ENCODE measurements at regions not wholly inside any gene's neighbourhood (a gene's known extent, or its start where the extent isn't known, plus 50 kb on each side); places are given as distances from the start of the nearest gene placed in this dataset.
"Not testable (repeated sequence)": the region's sequence is repeated elsewhere in the genome, so short reads cannot be mapped to it uniquely, and the experiment has no call there.

DNA sequence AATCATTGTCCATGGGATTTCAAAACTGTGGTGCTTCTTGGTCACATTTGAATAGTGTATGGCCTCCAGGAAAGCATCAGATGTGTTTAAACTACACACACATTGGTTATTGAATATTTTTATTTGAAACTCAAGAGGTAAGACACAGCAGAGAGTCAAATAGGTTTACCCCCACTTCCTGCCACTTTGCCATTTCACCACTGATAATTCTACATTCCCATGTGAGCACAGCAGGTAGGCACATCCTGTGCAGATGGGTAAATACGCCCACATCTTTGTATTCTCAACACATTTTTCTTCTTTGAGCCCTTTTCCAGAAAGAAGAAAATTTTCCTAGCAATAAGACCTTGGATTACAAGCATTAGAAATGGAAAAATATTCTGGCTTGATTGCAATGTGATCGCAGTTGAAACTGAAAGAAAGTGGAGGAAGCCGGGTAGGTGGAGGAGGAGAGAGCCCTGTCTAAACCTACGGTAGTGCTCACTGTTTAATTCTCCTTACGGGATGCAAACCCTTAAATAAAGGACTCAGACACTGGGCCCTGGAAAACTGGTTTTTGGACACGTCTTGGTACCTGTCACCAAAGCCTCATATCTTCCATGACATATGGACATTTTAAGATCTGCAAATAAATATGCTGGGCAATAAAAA, 167.7 kb downstream of the COG6 start:
- TF ChIP-seq, protein P1, sequence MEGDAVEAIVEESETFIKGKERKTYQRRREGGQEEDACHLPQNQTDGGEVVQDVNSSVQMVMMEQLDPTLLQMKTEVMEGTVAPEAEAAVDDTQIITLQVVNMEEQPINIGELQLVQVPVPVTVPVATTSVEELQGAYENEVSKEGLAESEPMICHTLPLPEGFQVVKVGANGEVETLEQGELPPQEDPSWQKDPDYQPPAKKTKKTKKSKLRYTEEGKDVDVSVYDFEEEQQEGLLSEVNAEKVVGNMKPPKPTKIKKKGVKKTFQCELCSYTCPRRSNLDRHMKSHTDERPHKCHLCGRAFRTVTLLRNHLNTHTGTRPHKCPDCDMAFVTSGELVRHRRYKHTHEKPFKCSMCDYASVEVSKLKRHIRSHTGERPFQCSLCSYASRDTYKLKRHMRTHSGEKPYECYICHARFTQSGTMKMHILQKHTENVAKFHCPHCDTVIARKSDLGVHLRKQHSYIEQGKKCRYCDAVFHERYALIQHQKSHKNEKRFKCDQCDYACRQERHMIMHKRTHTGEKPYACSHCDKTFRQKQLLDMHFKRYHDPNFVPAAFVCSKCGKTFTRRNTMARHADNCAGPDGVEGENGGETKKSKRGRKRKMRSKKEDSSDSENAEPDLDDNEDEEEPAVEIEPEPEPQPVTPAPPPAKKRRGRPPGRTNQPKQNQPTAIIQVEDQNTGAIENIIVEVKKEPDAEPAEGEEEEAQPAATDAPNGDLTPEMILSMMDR (IDR thresholded peaks at IDR 0.05; ENCODE audit: insufficient read depth, low read depth, low read length, missing control alignments), result no peak
- no peak for DNase-seq (ENCODE audit: low read depth)
- H3K4me3 ChIP-seq (ENCODE audit: low read depth, low read length), result no peak overlapping the region

DNA sequence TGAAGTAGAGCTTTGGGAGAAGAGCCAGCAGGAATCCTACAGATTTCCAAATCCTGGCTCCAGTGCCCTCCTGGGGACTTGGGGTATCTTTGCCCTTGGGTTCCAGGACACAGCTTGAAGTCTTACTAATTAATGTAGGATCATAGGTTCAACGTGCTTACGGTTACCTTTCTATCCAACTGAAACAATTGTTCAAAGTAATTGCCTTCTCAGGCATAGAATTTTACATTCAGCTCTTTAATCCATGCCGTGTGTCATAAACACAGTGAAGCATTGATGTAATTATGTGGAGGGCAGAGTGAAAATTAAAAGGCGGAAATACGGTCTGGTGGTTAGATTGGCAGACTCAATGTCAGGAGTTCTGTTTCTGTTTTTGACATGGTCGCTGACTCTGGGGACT, 170.4 kb downstream of the COG6 start:
- TF ChIP-seq, protein P1 (IDR thresholded peaks at IDR 0.05; ENCODE audit: insufficient read depth, low read depth, low read length, missing control alignments), result no peak
- no peak for DNase-seq (ENCODE audit: low read depth)
- no peak overlapping the region for H3K4me3 ChIP-seq (ENCODE audit: low read depth, low read length)

DNA sequence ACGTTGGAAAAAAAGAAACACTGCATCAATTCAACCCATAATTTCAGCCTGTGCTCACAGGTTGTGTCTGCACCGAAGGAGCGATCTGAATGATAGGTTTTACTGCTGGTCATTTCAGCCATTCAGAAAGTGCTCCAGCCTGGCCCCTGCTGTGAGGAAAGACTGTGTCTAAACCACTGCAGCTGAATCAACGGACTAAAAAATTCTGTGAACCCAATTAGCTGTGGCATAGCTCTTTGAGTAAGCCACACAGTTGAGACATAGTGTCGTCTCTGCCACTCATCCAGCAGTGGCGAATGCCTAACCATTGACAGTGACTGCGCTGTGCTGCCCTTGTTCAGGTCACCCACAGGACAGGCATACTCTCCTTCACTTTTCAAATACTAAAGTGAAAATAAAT, 179.8 kb downstream of the COG6 start:
- DNase-seq (ENCODE audit: low read depth), result no peak
- no peak overlapping the region for H3K4me3 ChIP-seq (ENCODE audit: low read depth, low read length)
- TF ChIP-seq, protein P1 (IDR thresholded peaks at IDR 0.05; ENCODE audit: insufficient read depth, low read depth, low read length, missing control alignments), result no peak

DNA sequence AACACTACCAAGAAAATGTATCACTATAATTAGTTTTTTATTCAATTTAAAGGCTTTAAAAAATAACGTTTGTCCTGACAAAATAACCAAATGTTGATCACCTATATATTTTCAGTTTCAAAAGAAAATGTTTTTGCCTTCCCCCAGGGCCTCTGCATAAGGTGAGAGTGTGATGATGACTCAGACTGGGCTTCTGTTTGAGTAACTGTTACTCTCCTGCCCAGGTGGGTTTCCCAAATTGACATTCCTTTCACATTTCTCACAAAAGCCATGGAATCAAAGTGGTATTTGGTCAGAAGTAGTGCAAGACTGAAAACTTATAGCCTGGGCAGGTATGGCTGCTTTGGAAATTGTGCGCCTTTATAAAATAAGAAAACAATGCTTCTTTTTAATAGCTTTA, 180.6 kb downstream of the COG6 start:
- no peak overlapping the region for H3K4me3 ChIP-seq (ENCODE audit: low read depth, low read length)
- peak; percentile 53 for DNase-seq (ENCODE audit: low read depth)

DNA sequence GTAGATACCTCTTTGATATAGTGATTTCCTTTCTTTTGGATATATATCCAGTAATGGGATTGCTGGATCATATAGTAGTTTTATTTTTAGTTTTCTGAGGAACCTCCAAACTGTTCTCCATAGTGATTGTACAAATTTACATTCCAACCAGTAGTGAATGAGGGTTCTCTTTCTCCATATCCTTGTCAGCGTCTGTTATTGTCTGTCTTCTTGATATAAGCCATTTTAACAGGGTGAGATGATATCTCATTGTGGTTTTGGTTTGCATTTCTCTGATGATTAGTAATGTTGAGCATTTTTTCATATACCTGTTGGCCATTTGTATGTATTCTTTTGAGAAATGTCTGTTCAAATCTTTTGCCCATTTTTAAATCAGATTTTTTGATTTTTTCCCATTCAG, 182.4 kb downstream of the COG6 start:
- H3K4me3 ChIP-seq (ENCODE audit: low read depth, low read length); DNase-seq (ENCODE audit: low read depth): not testable (repeated sequence)

More for the DNA sequence above, 180.6 kb downstream of the COG6 start:
- TF ChIP-seq, protein P1 (IDR thresholded peaks at IDR 0.05; ENCODE audit: insufficient read depth, low read depth, low read length, missing control alignments), result no peak

DNA sequence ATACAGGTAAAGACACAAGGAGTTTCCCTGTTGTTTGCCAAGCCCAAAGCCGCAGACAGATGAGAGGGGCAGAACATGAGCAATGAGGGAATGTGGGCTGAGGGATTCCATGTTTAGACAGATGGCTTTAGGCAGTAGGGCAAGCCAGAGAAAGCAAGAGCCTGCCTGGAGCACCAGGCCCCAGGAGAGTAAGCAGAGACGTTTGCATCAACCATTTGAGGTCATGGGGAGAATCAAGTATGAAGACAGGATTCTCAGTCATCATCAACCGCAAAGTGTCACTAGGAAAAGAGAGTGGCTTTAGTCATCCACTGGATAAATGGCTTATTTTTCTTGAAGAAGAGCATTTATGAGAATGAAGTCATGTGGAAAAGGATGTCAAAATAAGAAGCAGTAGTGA, 184.7 kb downstream of the COG6 start:
- DNase-seq (ENCODE audit: low read depth), result no peak
- H3K4me3 ChIP-seq (ENCODE audit: low read depth, low read length), result no peak overlapping the region
- TF ChIP-seq, protein P1 (IDR thresholded peaks at IDR 0.05; ENCODE audit: insufficient read depth, low read depth, low read length, missing control alignments), result no peak

DNA sequence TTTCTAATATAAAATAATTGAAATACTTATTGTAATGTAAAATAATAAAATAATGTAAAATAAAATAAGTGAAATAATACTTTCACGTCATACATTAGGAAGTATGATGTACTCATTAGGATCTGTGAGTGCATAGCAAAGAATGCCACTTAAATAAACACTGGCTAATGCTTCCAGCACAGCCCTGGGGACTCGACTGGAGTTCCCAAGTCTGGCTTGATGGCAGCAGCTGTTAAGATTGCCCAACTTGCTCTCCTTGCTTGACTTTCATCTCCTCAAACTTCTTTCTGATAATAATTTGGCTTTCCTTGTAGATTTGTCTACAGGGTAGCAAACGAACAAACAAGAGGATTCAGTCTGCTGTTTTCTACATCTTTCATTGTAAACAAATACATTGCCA, 191.9 kb downstream of the COG6 start:
- no peak for DNase-seq (ENCODE audit: low read depth)
- TF ChIP-seq, protein P1 (IDR thresholded peaks at IDR 0.05; ENCODE audit: insufficient read depth, low read depth, low read length, missing control alignments), result no peak
- no peak overlapping the region for H3K4me3 ChIP-seq (ENCODE audit: low read depth, low read length)
